ENCODE measurements at regions not wholly inside any gene's neighbourhood (a gene's known extent, or its start where the extent isn't known, plus 50 kb on each side); places are given as distances from the start of the nearest gene placed in this dataset.

- Mint-ChIP-seq H3K9me3 (peaks cover 4% of the 10 kb centered on the region; the same call in 1 of the 2 replicates), H3K27me3 (ENCODE audit: low read depth) (peaks cover 17% of the 10 kb centered on the region), H3K4me3 (no peak overlapping the region), H3K27ac (peak overlapping the region; percentile 75), H3K4me1 (peaks cover 63% of the 10 kb centered on the region), H3K36me3 (no peaks in the 10 kb centered on the region)
- ChIA-PET POLR2A (interaction anchor here (1.4 kb wide), 1 partner anchor 13 kb away, joined by 4 read pairs; no protein-coding TSS in a partner anchor), CTCF (interaction anchor here (0.7 to 2.5 kb wide), 5 partner anchors 10 to 477 kb away, joined by 3 to 12 read pairs (median 5); no protein-coding TSS in a partner anchor)
- DNase-seq (ENCODE audit: low spot score) (no peak), ATAC-seq (peak; percentile 65)
- TF ChIP-seq NFYB (CRISPR knock-in tag; conservative IDR thresholded peaks at IDR 0.05; ENCODE audit: low read depth), result no peak
- no peak for TF ChIP-seq HMGA2 (CRISPR knock-in tag; IDR thresholded peaks at IDR 0.05)
- no peak for TF ChIP-seq NR3C1 (CRISPR knock-in tag; conservative IDR thresholded peaks at IDR 0.05; ENCODE audit: low read depth)
- TF ChIP-seq PRRX2 (CRISPR knock-in tag; IDR thresholded peaks at IDR 0.05), result no peak
- TF ChIP-seq ETV6 (CRISPR knock-in tag; IDR thresholded peaks at IDR 0.05), result no peak
- no peak for TF ChIP-seq ATF1 (CRISPR knock-in tag; IDR thresholded peaks at IDR 0.05)
Measured at GRCh38 chr9:95766906-95767305, 108.6 kb upstream of the ERCC6L2 start.

GRCh38 chr9:95764533-95765319 lies 110.8 kb upstream of the ERCC6L2 start:
- Mint-ChIP-seq H3K4me1 (peaks cover 41% of the 10 kb centered on the region), H3K4me3 (no peak overlapping the region), H3K27me3 (ENCODE audit: low read depth) (peaks cover 2% of the 10 kb centered on the region), H3K36me3 (no peaks in the 10 kb centered on the region), H3K27ac (peak overlapping the region; percentile 78; the same call in 1 of the 2 replicates), H3K9me3 (peaks cover 4% of the 10 kb centered on the region; the same call in 1 of the 2 replicates)
- peak; percentile 31; the same call in 1 of the 2 replicates for ATAC-seq
- DNase-seq (ENCODE audit: low spot score), result no peak
- ChIA-PET POLR2A (no interaction called here), CTCF (interaction anchor here (1.7 to 2.5 kb wide), 1 partner anchor 28 kb away, joined by 6 to 12 read pairs; no protein-coding TSS in a partner anchor)
- no peak for TF ChIP-seq ZNF317 (CRISPR knock-in tag; IDR thresholded peaks at IDR 0.05; ENCODE audit: borderline replicate concordance, low read depth)
- no peak for TF ChIP-seq ATF3 (CRISPR knock-in tag; conservative IDR thresholded peaks at IDR 0.05)
- no peak for TF ChIP-seq NFYB (CRISPR knock-in tag; conservative IDR thresholded peaks at IDR 0.05; ENCODE audit: low read depth)
- no peak for TF ChIP-seq USF2 (CRISPR knock-in tag; IDR thresholded peaks at IDR 0.05)
- TF ChIP-seq STAT6 (CRISPR knock-in tag; conservative IDR thresholded peaks at IDR 0.05; ENCODE audit: low read depth), result no peak
- no peak for TF ChIP-seq FOXP1 (CRISPR knock-in tag; IDR thresholded peaks at IDR 0.05; ENCODE audit: borderline replicate concordance)
- TF ChIP-seq E2F4 (CRISPR knock-in tag; IDR thresholded peaks at IDR 0.05; ENCODE audit: borderline replicate concordance, low read depth), result no peak
- no peak for TF ChIP-seq AR (CRISPR knock-in tag; IDR thresholded peaks at IDR 0.05)
- TF ChIP-seq RELA (CRISPR knock-in tag; IDR thresholded peaks at IDR 0.05; ENCODE audit: borderline replicate concordance), result no peak

Measured in WTC11 (cell line).